Liver (tissue), 3 donors: ENCODE measurements at regions not wholly inside any gene's neighbourhood (a gene's known extent, or its start where the extent isn't known, plus 50 kb on each side); places are given as distances from the start of the nearest gene placed in this dataset.

Source experiments
- ATF3 ChIP-seq: IDR thresholded peaks from 2 replicates; pipeline ENCODE4 v1.6.1; 2016; ENCODE audit warnings: antibody characterized with exemption
- CTCF ChIP-seq: fragments of 150-350 bp; IDR thresholded peaks from 2 replicates; pipeline ENCODE4 v1.5.1; 2017; ENCODE audit warnings: improper control_type of control experiment, low read depth, low read length; ENCODE audit not compliant: missing input control
- JUND ChIP-seq, 2 donors: IDR thresholded peaks; 2 replicates each; pipeline ENCODE4 v1.6.1; 2016; ENCODE audit warnings: antibody characterized with exemption in 2 of 2
- REST ChIP-seq: IDR thresholded peaks from 2 replicates; pipeline ENCODE4 v1.6.1; 2016; ENCODE audit warnings: antibody characterized with exemption, mild to moderate bottlenecking
- TAF1 ChIP-seq: conservative IDR thresholded peaks from 2 replicates; pipeline ENCODE4 v1.6.1; 2016; ENCODE audit warnings: antibody characterized with exemption, mild to moderate bottlenecking
- donor health status: healthy.
- donor health status: healthy.

- no peak for TF ChIP-seq CTCF
- no peak for TF ChIP-seq JUND (IDR thresholded peaks at IDR 0.05)
- no peak for TF ChIP-seq REST
- TF ChIP-seq ATF3 = no peak
- TF ChIP-seq TAF1 = no peak
Measured at GRCh38 chr16:63982110-63982509, 1139.8 kb downstream of the CDH11 start.
